ENCODE measurements at regions not wholly inside any gene's neighbourhood (a gene's known extent, or its start where the extent isn't known, plus 50 kb on each side); places are given as distances from the start of the nearest gene placed in this dataset.
A peak's percentile ranks its signal among the peaks of the same experiment; 100 is the strongest.

GRCh38 chr10:111522551-111522950, 445.7 kb downstream of the ADRA2A start:
- no peak for DNase-seq

DNA sequence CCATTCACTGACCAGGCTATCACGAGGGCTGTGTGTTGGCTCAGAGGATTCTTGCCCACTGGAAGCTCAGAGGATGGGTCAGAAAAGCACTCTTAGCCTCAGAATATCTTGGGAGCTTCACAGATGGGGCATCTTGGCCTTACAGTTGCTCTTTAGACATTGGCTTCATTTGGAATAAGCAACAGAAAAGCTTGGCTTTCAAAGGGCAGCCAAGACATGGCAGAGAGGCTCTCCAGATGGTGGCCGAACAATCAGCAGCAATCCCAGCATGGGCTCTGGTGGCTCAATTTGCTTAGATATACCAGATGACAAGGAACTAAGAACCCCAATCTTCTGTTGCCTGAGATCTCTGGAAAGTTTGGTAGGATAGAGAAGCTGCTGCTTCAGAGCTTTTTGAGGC, 446.2 kb downstream of the ADRA2A start:
- no peak for DNase-seq

DNA sequence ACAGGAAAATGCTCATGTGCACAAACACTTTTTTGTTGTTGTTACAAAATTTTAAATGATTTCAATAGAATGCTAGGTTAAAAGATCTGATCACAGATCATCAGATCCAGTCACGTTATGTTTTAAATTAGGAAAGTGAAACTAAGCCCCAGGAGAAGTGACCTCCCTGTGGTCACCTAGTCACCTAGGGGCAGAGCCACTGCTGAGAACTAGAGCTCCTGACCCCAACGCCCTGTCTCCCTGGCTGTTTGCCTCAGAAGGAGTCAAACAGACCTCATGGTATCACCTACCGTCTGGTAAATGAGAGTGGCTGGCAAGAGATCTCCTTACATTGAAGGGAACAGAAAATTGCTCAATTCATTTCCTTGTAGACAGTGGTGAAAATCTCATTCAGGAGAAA, 447.3 kb downstream of the ADRA2A start:
- no peak for DNase-seq

DNA sequence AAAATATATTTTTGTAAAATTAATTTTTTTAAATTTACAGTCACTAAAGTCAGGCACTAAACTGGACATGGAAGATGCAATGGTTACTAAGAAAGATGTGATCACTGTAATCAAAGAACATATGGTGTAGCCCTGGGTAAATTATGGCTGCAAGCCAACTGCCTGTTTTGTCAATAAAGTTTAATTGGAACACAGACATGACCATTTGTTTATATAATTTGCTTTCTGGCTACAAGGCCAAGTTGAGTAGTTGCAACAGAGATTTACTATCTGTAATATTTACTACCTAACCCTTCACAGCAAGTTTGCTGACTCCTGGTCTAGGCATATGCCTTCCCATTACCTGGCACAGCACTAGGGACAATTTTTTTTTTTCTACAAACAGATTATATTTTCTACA, 448.9 kb downstream of the ADRA2A start:
- DNase-seq = no peak

GRCh38 chr10:111531690-111532089, 454.9 kb downstream of the ADRA2A start:
- DNase-seq = no peak

DNA sequence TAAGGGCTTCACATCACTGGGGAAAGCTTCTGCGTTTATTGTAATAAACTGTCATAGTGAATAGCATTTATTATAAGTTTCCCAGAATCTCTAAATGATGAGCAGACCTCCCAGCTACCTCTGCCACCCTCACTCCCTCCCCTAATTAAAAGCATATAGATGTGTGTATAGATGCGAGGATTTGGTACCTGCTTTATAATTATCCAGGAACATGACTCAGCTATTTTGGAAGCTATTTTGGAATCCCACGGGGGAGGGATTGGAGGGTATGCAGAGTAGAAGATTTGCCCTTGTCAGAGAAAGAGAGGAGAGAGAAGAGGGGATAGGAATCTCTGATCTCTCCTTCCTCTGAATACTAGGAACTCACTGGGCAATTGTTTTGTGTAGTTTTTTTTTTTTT, 455.3 kb downstream of the ADRA2A start:
- DNase-seq = no peak

- no peak for DNase-seq
These were observed 462.4 kb downstream of the ADRA2A start for GRCh38 chr10:111539246-111539645.

DNA sequence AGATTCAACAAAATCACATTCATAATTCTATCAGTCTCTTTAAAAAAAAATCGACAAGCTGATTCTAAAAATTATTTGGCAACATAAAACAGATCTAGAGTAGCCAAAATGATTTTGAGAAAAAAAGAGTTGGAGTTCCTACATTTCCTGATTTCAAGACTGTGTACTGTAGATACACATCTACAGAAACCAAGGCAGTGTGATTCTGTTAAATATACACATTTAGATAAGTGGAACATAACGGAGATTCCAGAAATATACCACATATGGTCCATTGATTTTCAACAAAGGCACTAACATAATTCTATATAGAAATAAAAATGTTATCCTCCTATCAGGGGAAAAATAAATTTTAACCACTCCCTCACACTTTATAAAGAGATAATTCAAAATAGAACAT, 467.0 kb downstream of the ADRA2A start:
- DNase-seq = no peak

- no peak for DNase-seq
These were observed 469.2 kb downstream of the ADRA2A start for GRCh38 chr10:111545861-111546605.

GRCh38 chr10:111548084-111548726, 471.4 kb downstream of the ADRA2A start:
- no peak for DNase-seq

DNA sequence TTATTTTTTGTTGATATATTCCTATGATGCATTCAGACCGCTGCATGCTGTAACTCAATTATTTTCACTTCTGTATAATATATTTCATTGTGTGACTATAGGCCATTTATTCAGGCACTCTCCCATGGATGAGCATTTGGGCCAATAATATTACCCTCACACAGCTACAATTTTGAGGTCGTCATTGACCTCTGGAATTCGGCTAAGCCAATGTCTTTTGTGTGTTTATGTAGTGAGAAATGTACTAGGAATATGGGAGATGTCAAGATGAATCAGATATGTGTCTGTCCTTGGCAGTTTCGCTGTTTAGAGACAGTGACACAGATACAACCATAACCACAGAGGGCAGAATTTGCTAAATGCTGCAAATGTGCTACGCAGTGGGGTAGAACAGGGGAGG, 474.2 kb downstream of the ADRA2A start:
- DNase-seq = no peak

GRCh38 chr10:111556666-111557065, 479.8 kb downstream of the ADRA2A start:
- no peak for DNase-seq

GRCh38 chr10:111558211-111558610, 481.4 kb downstream of the ADRA2A start:
- no peak for DNase-seq

DNA sequence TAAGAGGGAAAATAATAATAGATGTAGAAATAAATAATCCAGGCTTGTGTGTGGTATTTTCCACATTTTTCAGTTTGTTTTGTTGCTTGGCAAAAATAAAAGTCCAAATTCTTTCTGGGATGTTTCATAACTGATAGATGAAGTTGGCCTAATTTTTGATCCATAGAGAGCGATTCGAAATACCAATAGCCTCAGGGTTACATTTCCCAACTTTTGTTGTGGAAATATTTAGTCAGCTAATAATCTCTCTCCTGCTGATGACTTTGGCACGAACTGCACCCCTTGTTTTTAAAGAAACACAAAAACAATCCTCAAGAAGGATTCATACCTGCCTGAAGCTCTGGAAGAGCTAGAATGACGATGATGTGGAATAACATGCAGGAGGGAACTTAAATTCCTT, 483.2 kb downstream of the ADRA2A start:
- DNase-seq = no peak

DNA sequence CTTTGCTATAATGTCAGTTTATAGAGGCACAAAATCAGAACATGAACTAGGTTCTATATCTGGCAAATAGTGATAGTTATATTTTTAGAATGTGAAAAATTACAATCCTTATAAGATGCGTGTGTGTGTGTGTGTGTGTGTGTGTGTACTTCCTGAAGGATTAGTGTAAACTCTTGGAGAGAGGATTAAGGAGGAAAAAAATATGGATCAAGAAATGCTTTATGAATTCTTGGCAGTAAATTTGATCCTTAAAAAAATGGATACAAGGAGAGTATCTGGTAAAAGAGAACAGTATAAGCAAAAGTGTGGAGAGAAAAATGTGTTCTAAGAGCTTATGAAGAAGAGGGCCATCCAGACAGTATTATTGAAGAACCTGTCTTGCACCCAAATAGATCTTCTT, 484.3 kb downstream of the ADRA2A start:
- DNase-seq = no peak

DNA sequence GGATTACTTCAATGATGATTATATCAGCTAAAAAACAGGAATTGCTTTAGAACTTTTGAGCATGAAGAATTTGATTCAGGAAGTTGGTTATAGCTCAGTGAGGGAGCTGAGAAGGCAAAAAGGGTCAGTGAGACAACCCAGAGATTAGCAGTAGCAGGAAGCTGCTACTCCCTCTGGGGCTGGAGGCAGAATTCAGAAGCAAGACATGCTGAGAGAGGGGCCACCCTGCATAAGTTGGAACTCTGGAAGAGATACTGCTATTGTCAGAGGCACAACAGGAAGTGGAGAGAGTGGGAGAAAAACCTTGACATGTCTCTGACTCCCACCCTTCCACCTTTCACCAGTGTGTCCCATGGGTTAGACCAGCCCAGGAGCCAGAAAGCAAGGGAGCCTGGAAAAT, 488.7 kb downstream of the ADRA2A start:
- no peak for DNase-seq

DNA sequence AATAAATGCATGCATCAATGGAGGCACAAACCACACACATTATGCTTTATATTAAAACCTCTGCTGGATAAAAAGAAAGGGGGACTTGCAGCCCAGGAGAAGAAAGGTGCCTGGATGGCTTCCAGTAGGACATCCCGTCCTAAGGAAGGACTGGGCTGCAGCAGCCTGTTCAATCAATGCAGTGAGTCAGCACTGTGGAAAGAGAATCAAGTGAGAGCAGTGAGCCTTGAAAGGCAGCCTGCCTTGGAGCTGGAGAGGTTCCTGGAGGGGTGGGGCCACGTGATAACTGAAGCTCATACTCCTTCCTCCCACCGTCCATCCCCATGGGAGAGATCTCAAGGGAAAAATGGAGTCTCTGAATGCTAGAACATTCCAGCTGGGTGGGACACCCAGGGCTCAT, 501.2 kb downstream of the ADRA2A start:
- DNase-seq = no peak

GRCh38 chr10:111579473-111579872, 502.6 kb downstream of the ADRA2A start:
- no peak for DNase-seq

DNA sequence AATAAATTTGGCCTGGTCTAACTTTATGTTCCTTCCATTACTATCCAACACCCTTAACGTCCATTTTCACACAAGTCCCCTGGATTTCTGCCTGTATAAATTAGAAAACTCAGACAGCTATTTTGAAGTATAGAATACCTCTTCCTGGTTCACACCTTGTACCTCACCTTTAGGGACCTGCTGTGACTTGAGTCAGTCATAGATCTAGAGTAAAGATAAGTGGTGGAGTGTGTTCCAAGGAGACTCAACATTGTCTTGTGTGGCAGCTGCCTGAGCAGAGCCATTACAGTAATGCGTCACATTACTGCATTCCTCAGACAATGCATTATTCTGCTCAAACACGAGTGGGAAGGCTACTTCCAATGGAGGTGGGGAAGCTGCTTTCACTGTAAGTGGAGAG, 513.9 kb downstream of the ADRA2A start:
- no peak for DNase-seq

- no peak for DNase-seq
These were observed 516.7 kb downstream of the ADRA2A start for GRCh38 chr10:111593578-111593977.

GRCh38 chr10:111595173-111595572, 518.3 kb downstream of the ADRA2A start:
- DNase-seq = no peak

DNA sequence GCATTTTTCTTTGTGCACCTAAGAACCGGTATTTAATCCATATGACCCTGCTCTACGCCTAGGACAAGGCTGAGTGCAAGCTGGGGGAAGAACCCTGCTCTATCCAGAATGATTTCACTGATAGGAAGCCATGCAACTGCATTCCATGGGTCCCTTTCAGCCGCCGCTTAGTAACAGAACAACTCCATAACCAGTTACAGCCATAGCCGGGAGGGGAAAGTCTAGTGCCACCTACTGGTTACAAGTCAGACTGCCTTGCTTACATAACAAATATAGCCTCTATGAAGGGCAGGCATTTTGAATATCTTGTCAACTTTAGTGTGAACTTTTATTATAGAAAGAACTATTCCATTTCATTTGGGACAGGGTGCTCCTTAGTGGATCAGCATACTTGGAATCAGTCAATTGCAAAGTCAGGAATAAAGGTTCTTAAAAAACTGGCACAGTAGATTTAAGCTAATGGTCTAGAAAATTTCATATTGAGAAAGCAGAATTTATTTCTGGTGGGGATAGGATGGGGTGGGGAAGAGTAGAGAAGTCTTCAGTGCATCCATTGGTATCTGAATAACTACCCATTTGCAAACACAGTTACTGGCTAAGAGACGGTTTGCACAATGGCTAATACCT, 521.7 kb downstream of the ADRA2A start:
- peak; percentile 31 for DNase-seq

DNA sequence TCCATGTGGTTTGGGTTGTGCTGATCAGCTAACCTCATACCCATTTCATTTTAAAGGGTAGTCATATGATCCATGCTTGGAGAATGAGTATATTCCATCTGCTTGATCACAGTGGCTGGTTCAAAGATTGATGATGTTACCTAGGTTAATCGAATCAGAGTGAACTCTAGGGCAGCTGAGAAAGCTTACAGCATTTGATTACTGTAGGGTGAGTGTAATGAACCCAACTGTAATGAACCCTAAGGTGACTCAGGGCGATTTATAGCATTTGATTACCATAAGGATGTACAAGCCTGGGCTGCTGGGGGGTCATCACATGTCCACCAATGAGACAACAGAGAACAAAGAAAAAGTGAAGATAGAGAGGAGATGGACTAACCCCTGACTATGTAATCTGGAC, 523.1 kb downstream of the ADRA2A start:
- no peak for DNase-seq

- DNase-seq = no peak
These were observed 523.9 kb downstream of the ADRA2A start for GRCh38 chr10:111600772-111601171.

Measured in activated CD4-positive, CD25-positive, alpha-beta regulatory T cell treated with anti-CD3 and anti-CD28 coated beads, Interleukin-2, amount 50 U/mL, for 72 hours (primary cell).